ENCODE measurements at regions not wholly inside any gene's neighbourhood (a gene's known extent, or its start where the extent isn't known, plus 50 kb on each side); places are given as distances from the start of the nearest gene placed in this dataset.

GRCh38 chr5:165859251-165859650, 2353.8 kb downstream of the MAT2B start:
- no peak for DNase-seq
- intact Hi-C loops (cut with DNase I; ENCODE audit: low total_unique reads), result no loop called here
- H3K27ac ChIP-seq, result no peak overlapping the region
- H3K4me3 ChIP-seq, result no peak overlapping the region
- H3K27me3 ChIP-seq, result no peaks in the 10 kb centered on the region
- H3K4me1 ChIP-seq, result no peaks in the 10 kb centered on the region
- no peak for TF ChIP-seq CTCF (IDR thresholded peaks at IDR 0.05)
- no peaks in the 10 kb centered on the region for H3K36me3 ChIP-seq
- no peaks in the 10 kb centered on the region for H3K9me3 ChIP-seq

GRCh38 chr5:165863239-165863638, 2357.8 kb downstream of the MAT2B start:
- Histone ChIP-seq H3K4me1 (no peaks in the 10 kb centered on the region), H3K36me3 (no peaks in the 10 kb centered on the region), H3K4me3 (no peak overlapping the region), H3K27ac (no peak overlapping the region), H3K27me3 (no peaks in the 10 kb centered on the region), H3K9me3 (no peaks in the 10 kb centered on the region)
- DNase-seq, result no peak
- intact Hi-C loops (cut with DNase I; ENCODE audit: low total_unique reads), result no loop called here
- no peak for TF ChIP-seq CTCF (IDR thresholded peaks at IDR 0.05)

GRCh38 chr5:165871291-165871690, 2365.9 kb downstream of the MAT2B start:
- Histone ChIP-seq H3K27me3 (no peaks in the 10 kb centered on the region), H3K4me1 (no peaks in the 10 kb centered on the region), H3K9me3 (no peaks in the 10 kb centered on the region), H3K36me3 (no peaks in the 10 kb centered on the region), H3K4me3 (no peak overlapping the region), H3K27ac (no peak overlapping the region)
- no peak for TF ChIP-seq CTCF (IDR thresholded peaks at IDR 0.05)
- DNase-seq, result no peak
- intact Hi-C loops (cut with DNase I; ENCODE audit: low total_unique reads), result no loop called here

GRCh38 chr5:165874851-165875250, 2369.4 kb downstream of the MAT2B start:
- no peaks in the 10 kb centered on the region for H3K27me3 ChIP-seq

GRCh38 chr5:165876538-165876937, 2371.1 kb downstream of the MAT2B start:
- DNase-seq, result no peak
- Histone ChIP-seq H3K9me3 (no peaks in the 10 kb centered on the region), H3K27ac (no peak overlapping the region), H3K36me3 (no peaks in the 10 kb centered on the region), H3K4me1 (no peaks in the 10 kb centered on the region), H3K4me3 (no peak overlapping the region), H3K27me3 (no peaks in the 10 kb centered on the region)
- TF ChIP-seq CTCF (IDR thresholded peaks at IDR 0.05), result no peak
- intact Hi-C loops (cut with DNase I; ENCODE audit: low total_unique reads), result no loop called here

More at GRCh38 chr5:165874851-165875250, 2369.4 kb downstream of the MAT2B start:
- H3K4me3 ChIP-seq, result no peak overlapping the region
- intact Hi-C loops (cut with DNase I; ENCODE audit: low total_unique reads), result no loop called here
- no peaks in the 10 kb centered on the region for H3K9me3 ChIP-seq
- TF ChIP-seq CTCF (IDR thresholded peaks at IDR 0.05), result no peak
- no peak for DNase-seq
- H3K4me1 ChIP-seq, result no peaks in the 10 kb centered on the region
- no peaks in the 10 kb centered on the region for H3K36me3 ChIP-seq
- H3K27ac ChIP-seq, result no peak overlapping the region

GRCh38 chr5:165877475-165877874, 2372.1 kb downstream of the MAT2B start:
- H3K4me1 ChIP-seq, result no peaks in the 10 kb centered on the region
- no peak overlapping the region for H3K27ac ChIP-seq
- no peaks in the 10 kb centered on the region for H3K27me3 ChIP-seq
- DNase-seq, result no peak
- no peak for TF ChIP-seq CTCF (IDR thresholded peaks at IDR 0.05)
- H3K4me3 ChIP-seq, result no peak overlapping the region
- intact Hi-C loops (cut with DNase I; ENCODE audit: low total_unique reads), result no loop called here
- H3K9me3 ChIP-seq, result no peaks in the 10 kb centered on the region
- no peaks in the 10 kb centered on the region for H3K36me3 ChIP-seq

Data from tibial artery (tissue), 4 donors.